C4-2B (cell line): ENCODE measurements at regions not wholly inside any gene's neighbourhood (a gene's known extent, or its start where the extent isn't known, plus 50 kb on each side); places are given as distances from the start of the nearest gene placed in this dataset.

Source experiments
- CTCF ChIP-seq: fragments of 450-650 bp; conservative IDR thresholded peaks from 2 replicates; pipeline ENCODE4 v1.5.1; 2017; ENCODE audit warnings: mild to moderate bottlenecking
- ZFX ChIP-seq: fragments of 450-650 bp; IDR thresholded peaks from 2 replicates; pipeline ENCODE4 v1.6.1; 2017

- TF ChIP-seq CTCF (no peak), ZFX (no peak)
Observed at GRCh38 chr22:22071455-22071854, 88.9 kb upstream of the TOP3B start.
